ENCODE measurements at regions not wholly inside any gene's neighbourhood (a gene's known extent, or its start where the extent isn't known, plus 50 kb on each side); places are given as distances from the start of the nearest gene placed in this dataset.
"Not testable (repeated sequence)": the region's sequence is repeated elsewhere in the genome, so short reads cannot be mapped to it uniquely, and the experiment has no call there.

GRCh38 chr13:81339666-81340065 lies 998.7 kb upstream of the SPRY2 start:
- not testable (repeated sequence) for TF ChIP-seq CTCF (IDR thresholded peaks at IDR 0.05); EP300 (IDR thresholded peaks at IDR 0.05); PHF8 (IDR thresholded peaks at IDR 0.05; ENCODE audit: borderline replicate concordance, low read depth); MAFK (IDR thresholded peaks at IDR 0.05; ENCODE audit: partially characterized antibody); HMGXB4 (CRISPR knock-in tag; IDR thresholded peaks at IDR 0.05; ENCODE audit: borderline replicate concordance); NFE2L2 (conservative IDR thresholded peaks at IDR 0.05; ENCODE audit: low read length); POLR2A (IDR thresholded peaks at IDR 0.05; ENCODE audit: low read length); BHLHE40 (IDR thresholded peaks at IDR 0.05; ENCODE audit: low read depth, low read length); KDM1A (IDR thresholded peaks at IDR 0.05; ENCODE audit: low read depth); RAD21 (conservative IDR thresholded peaks at IDR 0.05 in 1 of 2, IDR thresholded peaks at IDR 0.05 in 1 of 2); REST (IDR thresholded peaks at IDR 0.05)

Measured in A549 (cell line).